Common myeloid progenitor, CD34-positive (primary cell): ENCODE measurements at regions not wholly inside any gene's neighbourhood (a gene's known extent, or its start where the extent isn't known, plus 50 kb on each side); places are given as distances from the start of the nearest gene placed in this dataset.

Source experiments
- CTCF ChIA-PET: fragments of 350-600 bp; sonication (Branson Sonifier 250); formaldehyde crosslinking; loops from one replicate; lab custom pipeline; 2021; ENCODE audit warnings: antibody characterized with exemption; lab: Charles Lee
- POLR2A ChIA-PET: fragments of 350-600 bp; sonication (Branson Sonifier 250); formaldehyde crosslinking; loops from one replicate; lab custom pipeline; 2021; ENCODE audit warnings: antibody characterized with exemption; lab: Charles Lee
- DNase-seq, 3 donors: peaks; one replicate each; pipeline versions ENCODE4 v3.0.0 to v3.0.0-alpha.2; 2013
- H3K27ac ChIP-seq, 2 experiments: 1 replicate in 1 of 2; 2 replicates in 1 of 2; pipeline ENCODE4 v1.7.0; 2013; ENCODE audit warnings: inconsistent platforms in 2 of 2, low read length in 2 of 2, mild to moderate bottlenecking in 2 of 2, low read depth in 1 of 2, moderate library complexity in 1 of 2; ENCODE audit not compliant: severe bottlenecking in 2 of 2, insufficient read depth in 1 of 2, poor library complexity in 1 of 2
- H3K27me3 ChIP-seq, 5 experiments: replicated peaks in 2 of 5; 1 replicate in 3 of 5; 2 replicates in 2 of 5; pipeline versions ENCODE4 v1.6.1 to v1.7.0; 2013; ENCODE audit warnings: low read length in 4 of 5, mild to moderate bottlenecking in 2 of 5, moderate library complexity in 2 of 5, inconsistent platforms in 1 of 5; ENCODE audit not compliant: insufficient read depth in 5 of 5, control insufficient read depth in 4 of 5
- H3K36me3 ChIP-seq, 4 experiments: 1 replicate in 2 of 4; 2 replicates in 2 of 4; pipeline versions ENCODE4 v1.6.1 to v1.7.0; 2013; ENCODE audit warnings: low read length in 3 of 4, control low read depth in 1 of 4, mild to moderate bottlenecking in 1 of 4; ENCODE audit not compliant: control insufficient read depth in 4 of 4, insufficient read depth in 4 of 4
- H3K4me1 ChIP-seq, 4 experiments: 1 replicate in 3 of 4; 2 replicates in 1 of 4; pipeline versions ENCODE4 v1.6.1 to v1.7.1; 2013; ENCODE audit warnings: low read length in 3 of 4, mild to moderate bottlenecking in 3 of 4, control low read depth in 1 of 4, inconsistent platforms in 1 of 4, moderate library complexity in 1 of 4; ENCODE audit not compliant: control insufficient read depth in 4 of 4, insufficient read depth in 4 of 4; ENCODE audit errors: control extremely low read depth in 1 of 4
- H3K4me3 ChIP-seq, 7 experiments: 1 replicate in 4 of 7; 2 replicates in 3 of 7; pipeline versions ENCODE4 v1.5.1 to v1.7.0; 2013; ENCODE audit warnings: mild to moderate bottlenecking in 7 of 7, low read length in 6 of 7, moderate library complexity in 6 of 7, inconsistent platforms in 2 of 7, low read depth in 2 of 7, control low read depth in 1 of 7; ENCODE audit not compliant: insufficient read depth in 4 of 7, control insufficient read depth in 1 of 7; ENCODE audit errors: extremely low read depth in 1 of 7
- H3K9me3 ChIP-seq, 5 experiments: 1 replicate in 4 of 5; 2 replicates in 1 of 5; pipeline versions ENCODE4 v1.6.1 to v1.7.1; 2013; ENCODE audit warnings: low read length in 4 of 5, mild to moderate bottlenecking in 2 of 5, inconsistent platforms in 1 of 5, low read depth in 1 of 5, moderate library complexity in 1 of 5; ENCODE audit not compliant: control insufficient read depth in 4 of 5, insufficient read depth in 2 of 5; ENCODE audit errors: control extremely low read depth in 1 of 5
- WGBS: methylation state at CpG from one replicate; pipeline ENCODE4 v1.1.5; 2013; ENCODE audit not compliant: insufficient coverage; 5-methylcytosine and 5-hydroxymethylcytosine counted together

DNA sequence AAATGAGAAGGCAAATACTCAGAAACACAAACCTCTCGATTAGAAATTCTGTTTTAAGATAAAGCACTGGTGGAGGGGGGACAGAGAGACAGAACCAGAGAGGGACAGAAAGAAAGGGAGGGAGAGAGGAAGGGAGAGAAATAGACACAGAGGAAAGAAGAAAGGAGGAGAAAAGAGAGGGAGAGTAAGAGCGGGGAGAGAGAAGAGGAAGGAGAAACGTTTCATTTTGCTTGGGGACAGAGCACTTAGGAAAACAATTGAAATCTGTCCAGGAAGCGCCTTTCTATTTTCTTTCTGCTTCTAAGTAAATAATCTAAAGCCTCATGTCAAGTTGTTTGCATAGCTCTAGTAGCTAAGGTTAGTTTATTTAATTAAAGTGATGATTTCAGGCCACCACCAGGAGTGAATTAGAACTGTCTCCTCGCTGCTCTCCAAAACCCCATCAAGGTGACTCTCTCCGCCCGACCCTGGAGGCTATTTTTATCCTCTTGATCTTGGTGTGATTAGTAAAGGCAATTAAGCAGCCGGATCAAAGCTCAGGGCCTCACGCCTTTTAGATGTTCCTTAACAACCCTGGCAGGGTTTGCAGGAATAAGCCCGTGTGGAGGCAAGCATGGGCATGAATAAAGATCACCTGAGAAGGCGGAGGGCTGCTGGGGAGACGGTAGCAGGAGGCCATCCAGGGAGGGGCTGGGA lies 73.4 kb upstream of the INSIG1 start:
- Histone ChIP-seq H3K36me3 (no peaks in the 10 kb centered on the region), H3K27ac (no peak overlapping the region), H3K9me3 (no peaks in the 10 kb centered on the region), H3K4me3 (no peak overlapping the region), H3K27me3 (no peaks in the 10 kb centered on the region), H3K4me1 (no peaks in the 10 kb centered on the region)
- POLR2A ChIA-PET: no interaction called here
- DNase-seq: no peak
- CTCF ChIA-PET: interaction anchor here (0.7 kb wide), 1 partner anchor 297 kb away, joined by 3 read pairs; no protein-coding TSS in a partner anchor
- WGBS: 92% methylated on average over 11 of the region's 12 CpGs

- Histone ChIP-seq H3K4me1 (no peaks in the 10 kb centered on the region), H3K36me3 (no peaks in the 10 kb centered on the region), H3K4me3 (no peak overlapping the region), H3K27ac (no peak overlapping the region), H3K9me3 (no peaks in the 10 kb centered on the region), H3K27me3 (no peaks in the 10 kb centered on the region)
- 94% methylated on average over 10 of the region's 11 CpGs for WGBS
- CTCF ChIA-PET: no interaction called here
- no peak for DNase-seq
- POLR2A ChIA-PET: no interaction called here
These were observed 72.6 kb upstream of the INSIG1 start for GRCh38 chr7:155225095-155225494.

GRCh38 chr7:155225516-155225915 lies 72.2 kb upstream of the INSIG1 start:
- H3K27ac ChIP-seq: no peak overlapping the region
- no peak overlapping the region for H3K4me3 ChIP-seq
- H3K36me3 ChIP-seq: no peaks in the 10 kb centered on the region
- H3K27me3 ChIP-seq: no peaks in the 10 kb centered on the region
- WGBS: over 99% methylated on average over 13 of the region's 14 CpGs
- ChIA-PET CTCF (no interaction called here), POLR2A (no interaction called here)
- DNase-seq: no peak
- H3K9me3 ChIP-seq: no peaks in the 10 kb centered on the region
- no peaks in the 10 kb centered on the region for H3K4me1 ChIP-seq

DNA sequence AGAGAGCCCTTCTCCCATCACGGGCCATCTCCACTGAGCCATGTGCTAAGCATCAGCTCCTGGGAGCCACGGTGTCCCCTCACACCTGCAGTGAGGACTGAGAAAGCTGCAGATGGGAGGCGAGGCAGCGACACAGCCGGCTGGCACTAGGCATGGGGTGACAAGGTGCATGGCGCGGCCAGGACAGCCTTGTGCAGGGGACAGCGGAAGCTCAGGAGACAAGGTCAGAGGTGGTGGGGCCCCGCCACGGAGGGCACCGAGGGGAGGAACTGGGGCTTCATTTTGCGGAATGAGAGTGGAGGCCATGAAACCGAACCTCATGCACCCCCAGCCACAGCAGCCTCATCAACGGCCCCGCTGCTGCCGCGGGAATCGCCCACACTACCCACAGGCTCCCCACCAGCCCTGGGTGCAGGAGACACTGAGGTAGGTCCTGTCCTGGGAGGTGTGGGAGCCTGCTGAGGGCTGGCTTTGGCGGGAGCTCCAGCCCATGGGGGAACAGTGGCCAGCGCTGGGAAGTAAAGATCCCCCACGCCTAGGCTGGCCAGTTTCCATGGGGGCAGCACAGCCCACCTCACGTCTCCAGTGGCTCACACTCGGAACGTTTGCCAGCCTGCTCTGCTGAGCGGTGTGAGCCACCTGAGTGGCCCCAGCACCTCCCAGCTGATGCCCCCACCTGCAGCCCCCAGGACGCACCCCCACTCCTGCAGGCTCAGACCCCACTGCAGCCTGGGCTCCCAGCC lies 71.2 kb upstream of the INSIG1 start:
- no peak for DNase-seq
- no peaks in the 10 kb centered on the region for H3K27me3 ChIP-seq
- CTCF ChIA-PET: no interaction called here
- H3K36me3 ChIP-seq: no peaks in the 10 kb centered on the region
- 93% methylated on average over 24 of the region's 26 CpGs for WGBS
- H3K4me1 ChIP-seq: no peaks in the 10 kb centered on the region
- H3K9me3 ChIP-seq: no peaks in the 10 kb centered on the region
- POLR2A ChIA-PET: no interaction called here
- H3K4me3 ChIP-seq: no peak overlapping the region
- H3K27ac ChIP-seq: no peak overlapping the region

DNA sequence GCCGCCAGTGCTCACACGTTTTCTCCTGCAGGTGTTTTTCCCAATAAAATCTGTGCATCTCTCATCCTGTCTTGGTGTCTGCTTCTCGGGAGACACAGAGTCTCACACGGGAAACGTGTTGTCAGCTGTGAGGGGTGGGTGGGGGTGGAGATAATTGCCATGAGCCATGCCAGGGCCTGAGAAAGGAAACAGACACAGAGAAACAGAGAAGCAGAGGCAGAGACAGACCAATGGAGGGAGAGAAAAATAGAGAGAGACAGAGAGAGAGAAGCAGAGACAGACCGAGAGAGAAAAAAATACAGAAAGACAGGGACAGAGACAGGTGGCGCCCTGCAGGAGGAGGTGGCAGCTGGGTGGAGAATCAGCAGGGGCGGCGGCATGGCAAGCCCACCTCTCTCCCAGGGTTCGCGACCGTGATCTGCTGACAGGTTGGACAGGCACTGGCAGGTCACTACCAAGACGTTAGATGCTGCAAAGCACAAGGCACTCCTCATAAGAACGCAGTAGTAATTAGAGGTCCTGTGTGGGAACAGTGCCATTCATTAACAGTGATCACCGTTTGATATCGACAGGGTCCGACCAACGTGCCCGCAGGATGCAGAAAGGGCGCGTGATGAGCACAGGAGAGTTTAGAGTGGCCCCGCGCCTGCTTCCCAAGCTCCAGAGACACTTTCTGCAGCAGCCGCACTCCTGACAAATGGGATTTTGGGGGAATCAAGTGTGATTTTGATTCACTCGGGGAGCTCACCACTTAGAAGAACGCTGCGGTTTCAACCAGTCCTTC lies 70.5 kb upstream of the INSIG1 start:
- CTCF ChIA-PET: interaction anchor here (0.7 to 1.4 kb wide), 3 partner anchors 9 to 118 kb away, joined by 3 to 6 read pairs (median 3); no protein-coding TSS in a partner anchor
- POLR2A ChIA-PET: no interaction called here
- no peak for DNase-seq
- no peaks in the 10 kb centered on the region for H3K36me3 ChIP-seq
- no peaks in the 10 kb centered on the region for H3K27me3 ChIP-seq
- H3K4me1 ChIP-seq: no peaks in the 10 kb centered on the region
- no peaks in the 10 kb centered on the region for H3K9me3 ChIP-seq
- 91% methylated on average over 25 of the region's 27 CpGs for WGBS
- no peak overlapping the region for H3K4me3 ChIP-seq
- no peak overlapping the region for H3K27ac ChIP-seq

- no peaks in the 10 kb centered on the region for H3K27me3 ChIP-seq
- POLR2A ChIA-PET: no interaction called here
- CTCF ChIA-PET: interaction anchor here (0.7 to 1.4 kb wide), 4 partner anchors 8 to 145 kb away, joined by 3 to 6 read pairs (median 3); no protein-coding TSS in a partner anchor
- WGBS: 92% methylated on average over 12 of the region's 22 CpGs
- no peaks in the 10 kb centered on the region for H3K4me1 ChIP-seq
- H3K36me3 ChIP-seq: no peaks in the 10 kb centered on the region
- DNase-seq: no peak
- no peaks in the 10 kb centered on the region for H3K9me3 ChIP-seq
- H3K4me3 ChIP-seq: no peak overlapping the region
- H3K27ac ChIP-seq: no peak overlapping the region
These were observed 69.8 kb upstream of the INSIG1 start for GRCh38 chr7:155227788-155228458.
